Psoas muscle (tissue), 7 donors: ENCODE measurements at regions not wholly inside any gene's neighbourhood (a gene's known extent, or its start where the extent isn't known, plus 50 kb on each side); places are given as distances from the start of the nearest gene placed in this dataset.

Source experiments
- ATAC-seq, 4 donors: fragments of 200-7000 bp; cut with Tn5 transposase; one replicate each; pipeline ENCODE4 v1.9.1; 2020; ENCODE audit warnings: moderate library complexity in 3 of 4, mild to moderate bottlenecking in 2 of 4
- DNase-seq, 2 donors: peaks; one replicate each; pipeline ENCODE4 v3.0.0-alpha.2; 2020
- H3K27ac ChIP-seq: fragments of 200-600 bp; one replicate; pipeline ENCODE4 v1.8.0; 2022
- H3K27me3 ChIP-seq, 3 donors: fragments of 200-600 bp in 1 of 3; one replicate each; pipeline versions ENCODE4 v1.6.1 to v1.8.0; 2013 to 2022; ENCODE audit warnings: low read length in 2 of 3, mild to moderate bottlenecking in 2 of 3, moderate library complexity in 1 of 3; ENCODE audit not compliant: insufficient read depth in 3 of 3
- H3K36me3 ChIP-seq, 2 donors: fragments of 200-600 bp in 1 of 2; one replicate each; pipeline versions ENCODE4 v1.6.1 to v1.8.0; 2013 to 2022; ENCODE audit warnings: low read depth in 1 of 2, mild to moderate bottlenecking in 1 of 2, moderate library complexity in 1 of 2; ENCODE audit not compliant: insufficient read depth in 1 of 2
- H3K4me1 ChIP-seq: fragments of 200-600 bp; one replicate; pipeline ENCODE4 v1.8.0; 2022
- H3K4me3 ChIP-seq: fragments of 200-600 bp; one replicate; pipeline ENCODE4 v1.8.0; 2022; ENCODE audit warnings: mild to moderate bottlenecking
- H3K9me3 ChIP-seq: fragments of 200-600 bp; one replicate; pipeline ENCODE4 v1.8.0; 2022
- CTCF ChIP-seq: fragments of 200-600 bp; IDR thresholded peaks from one replicate; pipeline ENCODE4 v1.8.0; 2022; ENCODE audit warnings: antibody characterized with exemption
- WGBS, 3 donors: extraction: QIAGEN DNeasy Blood & Tissue Kit; methylation state at CpG; one replicate each; pipeline versions ENCODE4 v1.1.6 to v1.1.7; 2013; 5-methylcytosine and 5-hydroxymethylcytosine counted together
- intact Hi-C, 2 donors: fragments of 100-400 bp; cut with DNase I; formaldehyde crosslinking; loops; one replicate each; pipeline versions ENCODE4 v1.11.0 to v1.14.2; 2022
- donor health status: healthy with polysubstance abuse.
- donor health status: DM: no; HTN: no; CAD: no; lungs with moderate emphysema.
- donor health status: Bipolar disorder and iron deficiency.
- donor health status: healthy.
- donor health status: DM: yes; HTN: yes; CAD: no.
- donor health status: DM: no; HTN: no; CAD: no.
- donor health status: DM: yes; HTN: yes; CAD: no.

GRCh38 chr3:167938516-167938915 lies 157.2 kb downstream of the GOLIM4 start:
- Histone ChIP-seq H3K4me3 (no peak overlapping the region), H3K9me3 (no peaks in the 10 kb centered on the region), H3K36me3 (no peaks in the 10 kb centered on the region), H3K4me1 (no peaks in the 10 kb centered on the region), H3K27me3 (no peaks in the 10 kb centered on the region), H3K27ac (no peak overlapping the region)
- TF ChIP-seq CTCF, result no peak
- DNase-seq (no peak), ATAC-seq (no peak)
- intact Hi-C loops, result no loop called here

- DNase-seq (no peak), ATAC-seq (no peak)
- no peak for TF ChIP-seq CTCF
- no peak overlapping the region for H3K27ac ChIP-seq
- intact Hi-C loops, result no loop called here
- no peaks in the 10 kb centered on the region for H3K9me3 ChIP-seq
- no peaks in the 10 kb centered on the region for H3K4me1 ChIP-seq
- H3K36me3 ChIP-seq, result no peaks in the 10 kb centered on the region
- H3K27me3 ChIP-seq, result no peaks in the 10 kb centered on the region
- H3K4me3 ChIP-seq, result no peak overlapping the region
- WGBS, 3 donors, result 70 to 82% (median 75%) methylated on average over 6 of the region's 6 CpGs
Measured at GRCh38 chr3:167936019-167936418, 159.7 kb downstream of the GOLIM4 start.

GRCh38 chr3:167930453-167930852 lies 165.3 kb downstream of the GOLIM4 start:
- H3K9me3 ChIP-seq, result no peaks in the 10 kb centered on the region
- ATAC-seq (no peak), DNase-seq (no peak)
- H3K36me3 ChIP-seq, result no peaks in the 10 kb centered on the region
- WGBS, 3 donors, result 76 to 92% (median 87%) methylated on average over 1 of the region's 1 CpG
- TF ChIP-seq CTCF, result no peak
- no peaks in the 10 kb centered on the region for H3K4me1 ChIP-seq
- H3K4me3 ChIP-seq, result no peak overlapping the region
- H3K27me3 ChIP-seq, result no peaks in the 10 kb centered on the region
- H3K27ac ChIP-seq, result no peak overlapping the region
- intact Hi-C loops, result no loop called here

- intact Hi-C loops, result loop anchor here in 1 of 2 donors (5.0 to 10.0 kb wide), 2 partner anchors 112 to 235 kb away; no protein-coding TSS in a partner anchor
- TF ChIP-seq CTCF, result no peak
- Histone ChIP-seq H3K4me1 (no peaks in the 10 kb centered on the region), H3K27me3 (no peaks in the 10 kb centered on the region), H3K9me3 (no peaks in the 10 kb centered on the region), H3K27ac (no peak overlapping the region), H3K4me3 (no peak overlapping the region), H3K36me3 (no peaks in the 10 kb centered on the region)
- DNase-seq (no peak), ATAC-seq (no peak)
- 73 to 76% (median 74%) methylated on average over 3 of the region's 3 CpGs for WGBS, 3 donors
Measured at GRCh38 chr3:167929968-167930367, 165.8 kb downstream of the GOLIM4 start.

GRCh38 chr3:167928381-167928780 lies 167.3 kb downstream of the GOLIM4 start:
- H3K27me3 ChIP-seq, result no peaks in the 10 kb centered on the region
- no peaks in the 10 kb centered on the region for H3K36me3 ChIP-seq
- no peak overlapping the region for H3K27ac ChIP-seq
- H3K4me3 ChIP-seq, result no peak overlapping the region
- no peak for DNase-seq
- ATAC-seq, result no peak
- no peaks in the 10 kb centered on the region for H3K9me3 ChIP-seq
- no peak for TF ChIP-seq CTCF
- intact Hi-C loops, result loop anchor here in 1 of 2 donors (5.0 to 10.0 kb wide), 2 partner anchors 114 to 236 kb away; no protein-coding TSS in a partner anchor
- no peaks in the 10 kb centered on the region for H3K4me1 ChIP-seq
- 68 to 72% (median 69%) methylated on average over 4 of the region's 4 CpGs for WGBS, 3 donors
